Neuronal stem cell (in vitro differentiated cells): ENCODE measurements at regions not wholly inside any gene's neighbourhood (a gene's known extent, or its start where the extent isn't known, plus 50 kb on each side); places are given as distances from the start of the nearest gene placed in this dataset.

Experiments used
- DNase-seq: peaks from one replicate; pipeline ENCODE4 v3.0.0-alpha.2; 2013; ENCODE audit warnings: low spot score
- H2AFZ ChIP-seq: one replicate; pipeline ENCODE4 v1.6.1; 2013; ENCODE audit warnings: mild to moderate bottlenecking, low read length, inconsistent platforms
- H2AK5ac ChIP-seq: 2 replicates; pipeline ENCODE4 v1.6.1; 2013; ENCODE audit warnings: low read depth, mild to moderate bottlenecking, inconsistent platforms, low read length, moderate library complexity, mixed read lengths
- H2BK120ac ChIP-seq: 2 replicates; pipeline ENCODE4 v1.6.1; 2013; ENCODE audit warnings: low read depth, mild to moderate bottlenecking, inconsistent platforms, low read length, moderate library complexity, mixed read lengths
- H2BK12ac ChIP-seq: one replicate; pipeline ENCODE4 v1.6.1; 2013; ENCODE audit warnings: low read length, inconsistent platforms
- H2BK15ac ChIP-seq: 2 replicates; pipeline ENCODE4 v1.6.1; 2013; ENCODE audit warnings: mild to moderate bottlenecking, low read length, inconsistent platforms, mixed read lengths
- H2BK5ac ChIP-seq: one replicate; pipeline ENCODE4 v1.6.1; 2013; ENCODE audit warnings: inconsistent platforms, mild to moderate bottlenecking, low read length, moderate library complexity
- H3K14ac ChIP-seq: one replicate; pipeline ENCODE4 v1.6.1; 2013; ENCODE audit warnings: low read length, inconsistent platforms
- H3K18ac ChIP-seq: 2 replicates; pipeline ENCODE4 v1.6.1; 2013; ENCODE audit warnings: low read length, inconsistent platforms
- H3K23ac ChIP-seq: 2 replicates; pipeline ENCODE4 v1.6.1; 2013; ENCODE audit warnings: low read depth, mild to moderate bottlenecking, mixed read lengths, low read length, inconsistent platforms; ENCODE audit not compliant: poor library complexity
- H3K27ac ChIP-seq: replicated peaks from 3 replicates; pipeline ENCODE4 v1.5.1; 2013; ENCODE audit warnings: low read length, inconsistent platforms
- H3K27me3 ChIP-seq, 3 experiments: 2 replicates each; pipeline ENCODE4 v1.6.1; 2013; ENCODE audit warnings: low read length in 3 of 3, mild to moderate bottlenecking in 2 of 3, inconsistent platforms in 1 of 3, low read depth in 1 of 3, mixed read lengths in 1 of 3, moderate library complexity in 1 of 3; ENCODE audit not compliant: control insufficient read depth in 3 of 3, insufficient read depth in 3 of 3
- H3K36me3 ChIP-seq, 2 donors: replicated peaks in 1 of 2; 2 replicates each; pipeline ENCODE4 v1.6.1; 2013; ENCODE audit warnings: low read length in 2 of 2; ENCODE audit not compliant: control insufficient read depth in 2 of 2, insufficient read depth in 2 of 2
- H3K4ac ChIP-seq: 2 replicates; pipeline ENCODE4 v1.6.1; 2013; ENCODE audit warnings: inconsistent platforms, mild to moderate bottlenecking, low read length, moderate library complexity
- H3K4me1 ChIP-seq, 2 donors: 1 replicate in 1 of 2; 2 replicates in 1 of 2; pipeline ENCODE4 v1.6.1; 2013; ENCODE audit warnings: low read length in 2 of 2, low read depth in 1 of 2; ENCODE audit not compliant: control insufficient read depth in 2 of 2, insufficient read depth in 1 of 2
- H3K4me2 ChIP-seq: one replicate; pipeline ENCODE4 v1.6.1; 2013; ENCODE audit warnings: mild to moderate bottlenecking, low read length, inconsistent platforms; ENCODE audit not compliant: insufficient read depth, poor library complexity, severe bottlenecking
- H3K4me3 ChIP-seq, 2 donors: 2 replicates each; pipeline ENCODE4 v1.5.1; 2013; ENCODE audit warnings: low read length in 2 of 2, mild to moderate bottlenecking in 2 of 2, inconsistent platforms in 1 of 2, moderate library complexity in 1 of 2
- H3K79me1 ChIP-seq: one replicate; pipeline ENCODE4 v1.6.1; 2013; ENCODE audit warnings: low read depth, mild to moderate bottlenecking, inconsistent platforms, low read length, moderate library complexity
- H3K9ac ChIP-seq: one replicate; pipeline ENCODE4 v1.6.1; 2013; ENCODE audit warnings: mild to moderate bottlenecking, low read depth, low read length, inconsistent platforms; ENCODE audit not compliant: poor library complexity
- H3K9me3 ChIP-seq, 2 donors: replicated peaks in 1 of 2; 2 replicates each; pipeline versions ENCODE3 to v1.6.1; 2013; ENCODE audit warnings: low read length in 2 of 2, mild to moderate bottlenecking in 2 of 2, inconsistent platforms in 1 of 2, low read depth in 1 of 2, mixed read lengths in 1 of 2, moderate library complexity in 1 of 2; ENCODE audit not compliant: control insufficient read depth in 2 of 2, insufficient read depth in 1 of 2
- H4K8ac ChIP-seq: one replicate; pipeline ENCODE4 v1.6.1; 2013; ENCODE audit warnings: low read depth, mild to moderate bottlenecking, inconsistent platforms, low read length, moderate library complexity
- H4K91ac ChIP-seq: one replicate; pipeline ENCODE4 v1.6.1; 2013; ENCODE audit warnings: low read length, low read depth, mild to moderate bottlenecking, inconsistent platforms; ENCODE audit not compliant: poor library complexity
- WGBS, 2 donors: extraction: QIAGEN DNeasy Blood & Tissue Kit; methylation state at CpG; one replicate each; pipeline ENCODE4 v1.1.7; 2013; ENCODE audit warnings: missing lambda C conversion rate in 2 of 2, mixed read lengths in 1 of 2; ENCODE audit not compliant: insufficient read length in 2 of 2, insufficient replicate concordance in 1 of 2; ENCODE audit errors: extremely low coverage in 2 of 2; 5-methylcytosine and 5-hydroxymethylcytosine counted together

- Histone ChIP-seq H3K4me1 (peaks cover 0 to 2% of the 10 kb centered on the region in 2 donors), H3K9me3 (no peaks in the 10 kb centered on the region), H2BK15ac (no peak overlapping the region), H4K8ac (no peak overlapping the region), H2BK5ac (no peak overlapping the region), H3K79me1 (peaks cover 1% of the 10 kb centered on the region), H3K23ac (no peak overlapping the region), H3K4me3 (no peak overlapping the region), H3K9ac (no peak overlapping the region), H4K91ac (no peak overlapping the region), H3K36me3 (no peaks in the 10 kb centered on the region), H3K4ac (no peak overlapping the region), H3K27ac (no peak overlapping the region), H3K14ac (no peak overlapping the region), H3K4me2 (no peak overlapping the region), H2AK5ac (no peak overlapping the region), H2AFZ (no peak overlapping the region), H2BK120ac (no peak overlapping the region), H3K18ac (no peak overlapping the region), H2BK12ac (no peak overlapping the region), H3K27me3 (no peaks in the 10 kb centered on the region)
- no peak for DNase-seq
- no CpG with 5 or more reads among the region's 5 CpGs for WGBS, 2 donors
These were observed 1431.7 kb downstream of the LRRC4C start for GRCh38 chr11:40027720-40028119.

DNA sequence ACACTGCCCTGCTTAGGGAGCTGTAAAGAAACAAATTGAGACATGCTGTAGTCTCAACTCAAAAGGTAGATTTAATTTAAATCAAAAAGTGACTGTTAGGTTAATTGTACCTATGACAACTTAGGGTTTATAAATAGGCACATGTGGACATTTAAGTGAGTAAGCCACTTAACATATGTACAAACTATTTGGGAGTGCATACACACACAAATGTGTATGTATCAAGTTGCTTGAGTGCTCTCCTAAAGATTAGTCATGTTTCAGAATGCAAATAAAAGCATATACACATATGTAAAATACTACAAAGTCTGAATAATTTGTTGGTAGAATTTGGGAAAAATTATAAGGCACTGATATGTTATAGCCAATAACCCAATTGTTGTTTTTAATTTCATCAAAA is 1435.7 kb downstream of the LRRC4C start:
- Histone ChIP-seq H3K9me3 (no peaks in the 10 kb centered on the region), H2AFZ (no peak overlapping the region), H2BK120ac (no peak overlapping the region), H3K27ac (no peak overlapping the region), H3K4me3 (no peak overlapping the region), H3K79me1 (peaks cover 1% of the 10 kb centered on the region), H2BK12ac (no peak overlapping the region), H2BK5ac (no peak overlapping the region), H3K9ac (no peak overlapping the region), H3K36me3 (no peaks in the 10 kb centered on the region), H2BK15ac (no peak overlapping the region), H3K4me1 (no peaks in the 10 kb centered on the region), H3K4me2 (no peak overlapping the region), H2AK5ac (no peak overlapping the region), H3K23ac (no peak overlapping the region), H3K18ac (no peak overlapping the region), H4K91ac (no peak overlapping the region), H3K27me3 (peaks cover 0 to 2% (median 0%) of the 10 kb centered on the region in 3 experiments), H3K14ac (no peak overlapping the region), H3K4ac (no peak overlapping the region), H4K8ac (no peak overlapping the region)
- DNase-seq = no peak

DNA sequence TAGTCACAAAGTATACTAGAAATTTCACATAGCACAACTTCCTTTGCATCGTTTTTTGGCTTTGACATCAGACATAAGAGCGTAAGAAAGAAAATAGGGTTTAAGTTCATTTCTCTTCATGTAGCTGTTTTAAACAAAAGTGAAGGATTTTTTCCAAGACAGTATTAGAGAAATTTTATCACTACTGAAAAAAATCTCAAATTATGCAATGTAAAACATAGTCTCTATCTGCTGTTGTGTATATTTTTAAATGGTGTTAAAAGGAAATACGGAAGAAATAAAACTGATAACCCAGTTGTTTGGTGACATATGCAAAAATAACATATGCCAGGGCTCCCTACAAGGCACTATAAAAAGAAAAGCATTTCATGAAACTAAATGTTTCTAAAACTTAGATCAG is 1449.4 kb downstream of the LRRC4C start:
- H2AK5ac ChIP-seq = no peak overlapping the region
- H4K91ac ChIP-seq = no peak overlapping the region
- no peak overlapping the region for H2BK12ac ChIP-seq
- H2BK120ac ChIP-seq = no peak overlapping the region
- H3K79me1 ChIP-seq = no peaks in the 10 kb centered on the region
- no peak overlapping the region for H3K4ac ChIP-seq
- no peak overlapping the region for H2BK15ac ChIP-seq
- no peak overlapping the region for H3K4me3 ChIP-seq
- H3K9me3 ChIP-seq = no peaks in the 10 kb centered on the region
- H2BK5ac ChIP-seq = no peak overlapping the region
- H3K9ac ChIP-seq = no peak overlapping the region
- WGBS, 2 donors = no CpG with 5 or more reads among the region's 3 CpGs
- H4K8ac ChIP-seq = no peak overlapping the region
- H3K36me3 ChIP-seq = no peaks in the 10 kb centered on the region
- no peaks in the 10 kb centered on the region for H3K4me1 ChIP-seq
- no peak for DNase-seq
- H3K27ac ChIP-seq = no peak overlapping the region
- H3K18ac ChIP-seq = no peak overlapping the region
- H3K23ac ChIP-seq = no peak overlapping the region
- H2AFZ ChIP-seq = no peak overlapping the region
- H3K14ac ChIP-seq = no peak overlapping the region
- H3K27me3 ChIP-seq = no peaks in the 10 kb centered on the region
- H3K4me2 ChIP-seq = no peak overlapping the region

DNA sequence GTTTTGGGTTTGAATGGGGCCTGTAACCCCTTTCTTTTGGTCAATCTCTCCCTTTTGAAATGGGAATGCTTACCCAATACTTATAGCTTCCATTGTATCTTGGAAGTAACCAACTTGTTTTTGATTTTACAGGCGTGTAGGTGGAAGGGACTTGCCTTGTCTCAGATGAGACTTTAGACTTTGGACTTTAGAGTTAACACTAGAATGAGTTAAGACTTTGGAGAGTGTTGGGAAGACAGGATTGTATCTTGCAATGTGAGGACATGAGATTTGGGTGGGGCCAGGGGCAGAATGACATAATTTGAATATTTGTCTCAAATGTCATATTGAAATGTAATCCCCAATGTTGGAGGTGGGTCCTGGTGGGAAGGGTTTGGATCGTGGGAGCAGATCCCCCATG is 1466.9 kb downstream of the LRRC4C start:
- H3K4ac ChIP-seq = no peak overlapping the region
- no peak overlapping the region for H3K18ac ChIP-seq
- H3K23ac ChIP-seq = no peak overlapping the region
- no peaks in the 10 kb centered on the region for H3K27me3 ChIP-seq
- no peak overlapping the region for H3K14ac ChIP-seq
- H3K79me1 ChIP-seq = no peaks in the 10 kb centered on the region
- no peak overlapping the region for H3K27ac ChIP-seq
- H3K36me3 ChIP-seq = no peaks in the 10 kb centered on the region
- WGBS, 2 donors = no CpG with 5 or more reads among the region's 2 CpGs
- H3K4me1 ChIP-seq = no peaks in the 10 kb centered on the region
- no peak overlapping the region for H3K4me2 ChIP-seq
- H3K9me3 ChIP-seq = no peaks in the 10 kb centered on the region
- no peak overlapping the region for H3K9ac ChIP-seq
- H2BK15ac ChIP-seq = no peak overlapping the region
- no peak overlapping the region for H2BK120ac ChIP-seq
- no peak overlapping the region for H2BK5ac ChIP-seq
- no peak overlapping the region for H2AFZ ChIP-seq
- no peak for DNase-seq
- H4K91ac ChIP-seq = no peak overlapping the region
- no peak overlapping the region for H3K4me3 ChIP-seq
- H2AK5ac ChIP-seq = no peak overlapping the region
- no peak overlapping the region for H4K8ac ChIP-seq
- no peak overlapping the region for H2BK12ac ChIP-seq
